ENCODE measurements at regions not wholly inside any gene's neighbourhood (a gene's known extent, or its start where the extent isn't known, plus 50 kb on each side); places are given as distances from the start of the nearest gene placed in this dataset.

DNA sequence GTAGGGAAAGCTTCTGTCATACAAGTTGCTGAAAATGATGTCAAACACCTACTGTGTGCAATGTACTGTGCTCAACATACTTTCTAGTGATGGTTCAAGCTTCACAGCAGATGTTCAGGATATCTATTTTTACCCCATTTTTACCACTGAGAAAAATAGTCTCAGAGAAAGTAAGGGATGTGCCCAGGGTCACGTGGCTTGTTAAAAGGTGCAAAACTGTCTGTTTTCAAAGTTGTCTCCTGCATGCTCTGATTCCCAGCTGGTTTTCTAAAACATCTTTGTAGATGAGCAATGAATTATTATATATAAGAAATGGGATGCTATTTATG is 145.5 kb upstream of the LHCGR start:
- Histone ChIP-seq H3K27ac (ENCODE audit: insufficient read length, low read depth, low read length) (no peak overlapping the region), H2AFZ (ENCODE audit: low read length) (no peak overlapping the region), H3K23ac (ENCODE audit: insufficient read length, low read depth, low read length) (no peak overlapping the region), H4K20me1 (ENCODE audit: control insufficient read depth, insufficient read depth, insufficient read length) (no peaks in the 10 kb centered on the region), H3K18ac (ENCODE audit: insufficient read length, low read depth, low read length) (no peak overlapping the region), H3K14ac (ENCODE audit: insufficient read depth, low read length) (no peak overlapping the region), H3K56ac (ENCODE audit: insufficient read length, low read depth, low read length) (no peak overlapping the region), H3K4me1 (ENCODE audit: insufficient read depth, low read length) (no peaks in the 10 kb centered on the region), H2BK5ac (ENCODE audit: insufficient read length, low read length) (no peak overlapping the region), H4K91ac (ENCODE audit: insufficient read length, low read depth, low read length) (no peak overlapping the region), H3K79me1 (ENCODE audit: insufficient read depth, low read depth, low read length, poor library complexity, severe bottlenecking) (no peaks in the 10 kb centered on the region), H4K8ac (replicated peaks; ENCODE audit: insufficient read length, low read depth, low read length) (no peak overlapping the region), H2BK15ac (ENCODE audit: low read depth, low read length) (no peak overlapping the region), H3K4me2 (ENCODE audit: insufficient read depth, insufficient read length, low read length) (no peak overlapping the region), H3K4ac (ENCODE audit: low read depth, low read length) (no peak overlapping the region), H3K79me2 (ENCODE audit: insufficient read depth, low read length) (no peaks in the 10 kb centered on the region), H3K9ac (ENCODE audit: extremely low read depth, insufficient read length, low read length) (no peak overlapping the region), H2BK120ac (ENCODE audit: low read depth, low read length, poor library complexity, severe bottlenecking) (no peak overlapping the region), H2BK12ac (ENCODE audit: insufficient read length, low read depth, low read length) (no peak overlapping the region), H4K5ac (ENCODE audit: insufficient read length, low read depth, low read length) (no peak overlapping the region), H3T11ph (ENCODE audit: low read length) (no peak overlapping the region), H2AK5ac (ENCODE audit: insufficient read length, low read length) (no peak overlapping the region), H3K9me3 (ENCODE audit: control insufficient read depth, low read depth, low read length) (no peaks in the 10 kb centered on the region), H3K23me2 (ENCODE audit: insufficient read length, low read depth, low read length, poor library complexity, severe bottlenecking) (no peaks in the 10 kb centered on the region), H2BK20ac (ENCODE audit: low read depth, low read length, poor library complexity, severe bottlenecking) (no peak overlapping the region), H3K27me3 (ENCODE audit: insufficient read depth, low read length) (no peaks in the 10 kb centered on the region)
- Mint-ChIP-seq H3K27ac (no peak overlapping the region), H3K27me3 (ENCODE audit: low read depth) (no peaks in the 10 kb centered on the region; the same call in 1 of the 2 replicates), H3K9me3 (peaks cover 0 to 2% of the 10 kb centered on the region in 2 experiments; a peak in 1 of 5 replicates), H3K4me1 (peaks cover 0 to 8% of the 10 kb centered on the region in 2 experiments; a peak in 2 of 4 replicates), H3K4me3 (no peak overlapping the region), H3K36me3 (ENCODE audit: insufficient read depth in 1 of 3, low read depth in 3 of 3) (no peaks in the 10 kb centered on the region)
- no CpG with 5 or more reads among the region's 1 CpG for WGBS (ENCODE audit: extremely low coverage, insufficient read length, low lambda C conversion rate)
- TF ChIP-seq, protein P1, sequence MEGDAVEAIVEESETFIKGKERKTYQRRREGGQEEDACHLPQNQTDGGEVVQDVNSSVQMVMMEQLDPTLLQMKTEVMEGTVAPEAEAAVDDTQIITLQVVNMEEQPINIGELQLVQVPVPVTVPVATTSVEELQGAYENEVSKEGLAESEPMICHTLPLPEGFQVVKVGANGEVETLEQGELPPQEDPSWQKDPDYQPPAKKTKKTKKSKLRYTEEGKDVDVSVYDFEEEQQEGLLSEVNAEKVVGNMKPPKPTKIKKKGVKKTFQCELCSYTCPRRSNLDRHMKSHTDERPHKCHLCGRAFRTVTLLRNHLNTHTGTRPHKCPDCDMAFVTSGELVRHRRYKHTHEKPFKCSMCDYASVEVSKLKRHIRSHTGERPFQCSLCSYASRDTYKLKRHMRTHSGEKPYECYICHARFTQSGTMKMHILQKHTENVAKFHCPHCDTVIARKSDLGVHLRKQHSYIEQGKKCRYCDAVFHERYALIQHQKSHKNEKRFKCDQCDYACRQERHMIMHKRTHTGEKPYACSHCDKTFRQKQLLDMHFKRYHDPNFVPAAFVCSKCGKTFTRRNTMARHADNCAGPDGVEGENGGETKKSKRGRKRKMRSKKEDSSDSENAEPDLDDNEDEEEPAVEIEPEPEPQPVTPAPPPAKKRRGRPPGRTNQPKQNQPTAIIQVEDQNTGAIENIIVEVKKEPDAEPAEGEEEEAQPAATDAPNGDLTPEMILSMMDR (conservative IDR thresholded peaks at IDR 0.05) = no peak
- no peak for DNase-seq
